ENCODE measurements at regions not wholly inside any gene's neighbourhood (a gene's known extent, or its start where the extent isn't known, plus 50 kb on each side); places are given as distances from the start of the nearest gene placed in this dataset.

GRCh38 chr2:220043990-220044335 is 416.5 kb downstream of the SLC4A3 start:
- Histone ChIP-seq H3K9ac (ENCODE audit: low read length) (no peak overlapping the region), H3K9me3 (ENCODE audit: low read length) (no peaks in the 10 kb centered on the region), H3K4me2 (ENCODE audit: low read length) (no peak overlapping the region), H3K9me2 (ENCODE audit: low read depth, low read length) (no peaks in the 10 kb centered on the region), H3K79me2 (ENCODE audit: insufficient read depth, low read length) (no peaks in the 10 kb centered on the region), H3F3A (ENCODE audit: insufficient read depth, low read length) (no peaks in the 10 kb centered on the region), H3K27ac (ENCODE audit: low read depth, low read length, poor library complexity, severe bottlenecking) (no peak overlapping the region), H3K4me3 (ENCODE audit: low read depth, low read length, poor library complexity, severe bottlenecking) (no peak overlapping the region), H3K36me3 (ENCODE audit: insufficient read depth, low read length) (no peaks in the 10 kb centered on the region), H3K27me3 (ENCODE audit: insufficient read depth, low read length) (no peaks in the 10 kb centered on the region), H3K4me1 (ENCODE audit: insufficient read depth, low read length, severe bottlenecking) (no peaks in the 10 kb centered on the region), H4K20me1 (ENCODE audit: insufficient read depth, low read length) (no peaks in the 10 kb centered on the region), H2AFZ (ENCODE audit: low read length) (no peak overlapping the region)
- TF ChIP-seq CTCF (IDR thresholded peaks at IDR 0.05; ENCODE audit: low read length): no peak
- no peak for TF ChIP-seq EZH2 (IDR thresholded peaks at IDR 0.05; ENCODE audit: borderline replicate concordance, low read length)

- H2AFZ ChIP-seq (ENCODE audit: low read length): no peak overlapping the region
- no peaks in the 10 kb centered on the region for H3K9me3 ChIP-seq (ENCODE audit: low read length)
- H3K36me3 ChIP-seq (ENCODE audit: insufficient read depth, low read length): no peaks in the 10 kb centered on the region
- H3K4me1 ChIP-seq (ENCODE audit: insufficient read depth, low read length, severe bottlenecking): no peaks in the 10 kb centered on the region
- H3K27me3 ChIP-seq (ENCODE audit: insufficient read depth, low read length): no peaks in the 10 kb centered on the region
- H3K9ac ChIP-seq (ENCODE audit: low read length): no peak overlapping the region
- H3K9me2 ChIP-seq (ENCODE audit: low read depth, low read length): no peaks in the 10 kb centered on the region
- H3F3A ChIP-seq (ENCODE audit: insufficient read depth, low read length): no peaks in the 10 kb centered on the region
- H3K4me3 ChIP-seq (ENCODE audit: low read depth, low read length, poor library complexity, severe bottlenecking): no peak overlapping the region
- H3K27ac ChIP-seq (ENCODE audit: low read depth, low read length, poor library complexity, severe bottlenecking): no peak overlapping the region
- TF ChIP-seq EZH2 (IDR thresholded peaks at IDR 0.05; ENCODE audit: borderline replicate concordance, low read length) (no peak), CTCF (IDR thresholded peaks at IDR 0.05; ENCODE audit: low read length) (no peak)
- H3K79me2 ChIP-seq (ENCODE audit: insufficient read depth, low read length): no peaks in the 10 kb centered on the region
- no peak overlapping the region for H3K4me2 ChIP-seq (ENCODE audit: low read length)
- no peaks in the 10 kb centered on the region for H4K20me1 ChIP-seq (ENCODE audit: insufficient read depth, low read length)
Observed at GRCh38 chr2:220044383-220044782, 417.0 kb downstream of the SLC4A3 start.

- Histone ChIP-seq H3K4me1 (ENCODE audit: insufficient read depth, low read length, severe bottlenecking) (no peaks in the 10 kb centered on the region), H2AFZ (ENCODE audit: low read length) (no peak overlapping the region), H3K4me3 (ENCODE audit: low read depth, low read length, poor library complexity, severe bottlenecking) (no peak overlapping the region), H3K4me2 (ENCODE audit: low read length) (no peak overlapping the region), H3K79me2 (ENCODE audit: insufficient read depth, low read length) (no peaks in the 10 kb centered on the region), H3K9me3 (ENCODE audit: low read length) (no peaks in the 10 kb centered on the region), H3K36me3 (ENCODE audit: insufficient read depth, low read length) (no peaks in the 10 kb centered on the region), H3F3A (ENCODE audit: insufficient read depth, low read length) (no peaks in the 10 kb centered on the region), H3K9me2 (ENCODE audit: low read depth, low read length) (no peaks in the 10 kb centered on the region), H3K27me3 (ENCODE audit: insufficient read depth, low read length) (no peaks in the 10 kb centered on the region), H3K27ac (ENCODE audit: low read depth, low read length, poor library complexity, severe bottlenecking) (no peak overlapping the region), H3K9ac (ENCODE audit: low read length) (no peak overlapping the region), H4K20me1 (ENCODE audit: insufficient read depth, low read length) (no peaks in the 10 kb centered on the region)
- TF ChIP-seq CTCF (IDR thresholded peaks at IDR 0.05; ENCODE audit: low read length) (no peak), EZH2 (IDR thresholded peaks at IDR 0.05; ENCODE audit: borderline replicate concordance, low read length) (no peak)
Observed at GRCh38 chr2:220046507-220046906, 419.1 kb downstream of the SLC4A3 start.

Measured in OCI-LY1 (cell line).